Activated CD8-positive, alpha-beta memory T cell treated with anti-CD3 and anti-CD28 coated beads, Interleukin-2, amount 50 U/mL, for 48 hours (primary cell): ENCODE measurements at regions not wholly inside any gene's neighbourhood (a gene's known extent, or its start where the extent isn't known, plus 50 kb on each side); places are given as distances from the start of the nearest gene placed in this dataset.
"Not testable (repeated sequence)": the region's sequence is repeated elsewhere in the genome, so short reads cannot be mapped to it uniquely, and the experiment has no call there.

ENCODE experiments used
- DNase-seq: peaks from one replicate; pipeline ENCODE4 v3.0.0-alpha.2; 2020

GRCh38 chr9:66046992-66047391, 310.0 kb downstream of the FOXD4L4 start:
- DNase-seq = not testable (repeated sequence)

GRCh38 chr9:66049721-66050120, 312.8 kb downstream of the FOXD4L4 start:
- DNase-seq = not testable (repeated sequence)

GRCh38 chr9:66054705-66055104, 317.8 kb downstream of the FOXD4L4 start:
- not testable (repeated sequence) for DNase-seq

- DNase-seq = not testable (repeated sequence)
These were observed 323.7 kb downstream of the FOXD4L4 start for GRCh38 chr9:66060681-66061080.

- DNase-seq = not testable (repeated sequence)
These were observed 326.9 kb downstream of the FOXD4L4 start for GRCh38 chr9:66063822-66064221.

- DNase-seq = peak; percentile 46
These were observed 328.8 kb downstream of the FOXD4L4 start for GRCh38 chr9:66065735-66066134.

- not testable (repeated sequence) for DNase-seq
These were observed 330.3 kb downstream of the FOXD4L4 start for GRCh38 chr9:66067231-66067630.

GRCh38 chr9:66068451-66068989, 331.6 kb downstream of the FOXD4L4 start:
- DNase-seq = not testable (repeated sequence)

GRCh38 chr9:66069025-66069424, 332.1 kb downstream of the FOXD4L4 start:
- DNase-seq = not testable (repeated sequence)

GRCh38 chr9:66073111-66073510, 336.2 kb downstream of the FOXD4L4 start:
- DNase-seq = not testable (repeated sequence)

GRCh38 chr9:66082811-66083210, 345.9 kb downstream of the FOXD4L4 start:
- not testable (repeated sequence) for DNase-seq
